GM12878 (cell line): ENCODE measurements at regions not wholly inside any gene's neighbourhood (a gene's known extent, or its start where the extent isn't known, plus 50 kb on each side); places are given as distances from the start of the nearest gene placed in this dataset.

Experiments
- ATAC-seq: fragments of 200-7000 bp; cut with Tn5 transposase; 3 replicates; pipeline ENCODE4 v1.9.1; 2020; ENCODE audit warnings: mild to moderate bottlenecking, moderate library complexity
- BruUV-seq: library from RNA; stranded (reverse); fragments of 400-500 nt; replicated peaks from 2 replicates; lab custom pipeline; 2021; lab: Mats Ljungman, UMichigan
- CTCF ChIA-PET: fragments of 300-600 bp; sonication (Branson Sonifier 250); formaldehyde crosslinking; extraction: SDS; loops from one replicate; lab custom pipeline; 2021; ENCODE audit warnings: inconsistent platforms; lab: Yijun Ruan, JAX
- POLR2A ChIA-PET: fragments of 350-600 bp; formaldehyde crosslinking; extraction: SDS; loops from one replicate; lab custom pipeline; 2021; ENCODE audit warnings: inconsistent platforms; lab: Charles Lee
- RAD21 ChIA-PET: fragments of 300-600 bp; sonication (Branson Sonifier 250); formaldehyde crosslinking; loops from one replicate; lab custom pipeline; 2023; ENCODE audit warnings: antibody characterized with exemption; ENCODE audit not compliant: unreplicated experiment; lab: Charles Lee
- SMC1A ChIA-PET: fragments of 300-600 bp; sonication (Branson Sonifier 250); formaldehyde crosslinking; loops from one replicate; lab custom pipeline; 2023; ENCODE audit not compliant: unreplicated experiment, uncharacterized antibody; lab: Charles Lee
- DNase-seq: peaks from one replicate; pipeline ENCODE4 v3.0.0-alpha.2; 2011; ENCODE audit warnings: low read depth, low spot score
- FAIRE-seq: peaks from 3 replicates; lab custom pipeline; 2011; peaks lifted over from hg19 to GRCh38; lab: Jason Lieb, UNC
- H2AFZ ChIP-seq: 2 replicates; pipeline ENCODE4 v1.6.0; 2011; ENCODE audit warnings: low read depth, low read length, control low read depth; ENCODE audit not compliant: control insufficient read depth
- H3K27ac ChIP-seq: 2 replicates; pipeline ENCODE4 v1.5.1; 2011; ENCODE audit warnings: control low read depth; ENCODE audit not compliant: control insufficient read depth, insufficient read depth
- H3K27me3 ChIP-seq, 2 experiments: replicated peaks in 1 of 2; 2 replicates each; pipeline versions ENCODE4 v1.6.0 to v1.6.1; 2011; ENCODE audit warnings: low read length in 1 of 2; ENCODE audit not compliant: control insufficient read depth in 2 of 2, insufficient read depth in 2 of 2
- H3K36me3 ChIP-seq, 2 experiments: 2 replicates each; pipeline ENCODE4 v1.5.1; 2011; ENCODE audit warnings: low read length in 1 of 2; ENCODE audit not compliant: control insufficient read depth in 2 of 2, insufficient read depth in 2 of 2
- H3K4me1 ChIP-seq: 2 replicates; pipeline ENCODE4 v1.6.1; 2011; ENCODE audit warnings: mild to moderate bottlenecking, low read length, moderate library complexity, mixed read lengths; ENCODE audit not compliant: control insufficient read depth, insufficient read depth
- H3K4me2 ChIP-seq: 2 replicates; pipeline ENCODE4 v1.6.0; 2011; ENCODE audit warnings: control low read depth; ENCODE audit not compliant: control insufficient read depth, insufficient read depth
- H3K4me3 ChIP-seq: fragments of 200-600 bp; sonication (generic); 2 replicates; pipeline ENCODE4 v1.5.1; 2016
- H3K79me2 ChIP-seq: 2 replicates; pipeline ENCODE4 v1.6.0; 2011; ENCODE audit warnings: low read length; ENCODE audit not compliant: control insufficient read depth, insufficient read depth
- H3K9ac ChIP-seq: 2 replicates; pipeline ENCODE4 v1.8.0; 2011; ENCODE audit warnings: low read length, control low read depth, mixed read lengths; ENCODE audit not compliant: control insufficient read depth, insufficient read depth
- H3K9me3 ChIP-seq: replicated peaks from 3 replicates; pipeline ENCODE4 v1.5.1; 2011; ENCODE audit warnings: mild to moderate bottlenecking, low read length; ENCODE audit not compliant: control insufficient read depth, insufficient read depth
- H4K20me1 ChIP-seq: 2 replicates; pipeline ENCODE4 v1.6.0; 2011; ENCODE audit not compliant: control insufficient read depth, insufficient read depth
- BCL11A ChIP-seq: IDR thresholded peaks from 2 replicates; pipeline ENCODE4 v1.6.1; 2011; ENCODE audit warnings: low read depth, low read length
- BHLHE40 ChIP-seq, 2 experiments: fragments of 450-650 bp in 1 of 2; IDR thresholded peaks; 2 replicates each; pipeline ENCODE4 v1.6.1; 2011 to 2017; ENCODE audit warnings: low read depth in 2 of 2, borderline replicate concordance in 1 of 2, improper control_type of control experiment in 1 of 2, low read length in 1 of 2, mild to moderate bottlenecking in 1 of 2
- FOS ChIP-seq: IDR thresholded peaks from 3 replicates; pipeline ENCODE4 v1.6.1; 2011; ENCODE audit warnings: borderline replicate concordance; ENCODE audit not compliant: insufficient read length; ENCODE audit errors: extremely low read depth
- NFXL1 ChIP-seq: fragments of 450-650 bp; IDR thresholded peaks from 2 replicates; pipeline ENCODE4 v1.6.1; 2017; ENCODE audit warnings: antibody characterized with exemption, mild to moderate bottlenecking, borderline replicate concordance
- PAX5 ChIP-seq: IDR thresholded peaks from 2 replicates; pipeline ENCODE4 v1.6.1; 2011; ENCODE audit warnings: low read depth, low read length, borderline replicate concordance
- SIN3A ChIP-seq: IDR thresholded peaks from 2 replicates; pipeline ENCODE4 v1.6.1; 2012; ENCODE audit warnings: low read depth, low read length, improper control_type of control experiment
- WRNIP1 ChIP-seq: IDR thresholded peaks from 2 replicates; pipeline ENCODE4 v1.6.1; 2011; ENCODE audit warnings: low read depth, low read length, improper control_type of control experiment, borderline replicate concordance
- WGBS: methylation state at CpG from one replicate; pipeline ENCODE4 v1.1.6; 2016; ENCODE audit warnings: low lambda C conversion rate; ENCODE audit not compliant: insufficient replicate concordance, insufficient coverage; ENCODE audit errors: missing lambda C conversion rate; 5-methylcytosine and 5-hydroxymethylcytosine counted together
- in situ Hi-C: fragments of 300-500 bp; cut with MboI; formaldehyde crosslinking; loops from 9 replicates; pipeline ENCODE4 v1.14.3; 2018; ENCODE audit warnings: mixed read lengths
- intact Hi-C: fragments of 100-400 bp; cut with micrococcal nuclease; formaldehyde crosslinking; loops from one replicate; pipeline ENCODE4 v1.14.2; 2022; ENCODE audit not compliant: unreplicated experiment
- TF ChIP-seq, protein P1 (sequence below): IDR thresholded peaks from 2 replicates; pipeline ENCODE4 v1.6.1; 2012; ENCODE audit warnings: low read depth, low read length, improper control_type of control experiment
- TF ChIP-seq, protein P2 (sequence below): fragments of 450-650 bp; IDR thresholded peaks from 2 replicates; pipeline ENCODE4 v1.6.1; 2017; ENCODE audit warnings: antibody characterized with exemption, mild to moderate bottlenecking, moderate library complexity

DNA sequence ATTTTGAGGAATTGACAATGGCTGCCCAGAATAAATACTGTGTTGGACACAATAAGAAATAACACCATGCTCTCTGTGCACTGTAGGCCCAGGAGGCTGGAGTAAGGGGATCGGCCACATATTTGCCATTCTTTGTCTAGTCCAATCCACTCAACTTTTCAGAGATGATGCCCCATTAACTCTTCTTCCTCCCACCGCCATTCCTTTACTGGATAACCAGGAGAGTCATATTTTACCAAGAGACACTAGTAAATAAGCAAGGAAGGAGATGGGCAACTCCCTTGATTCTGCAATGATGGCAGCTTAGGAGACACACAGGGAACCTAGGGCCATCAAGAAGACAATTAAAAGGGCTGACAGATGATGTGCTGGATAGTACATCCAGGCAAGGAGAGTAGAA lies 87.9 kb upstream of the GPC3 start:
- no peaks in the 10 kb centered on the region for H3K27me3 ChIP-seq
- no peak overlapping the region for H3K9ac ChIP-seq
- H4K20me1 ChIP-seq, result no peaks in the 10 kb centered on the region
- in situ Hi-C loops, result no loop called here
- no peak for TF ChIP-seq BCL11A
- no peak for TF ChIP-seq BHLHE40 (IDR thresholded peaks at IDR 0.05; ENCODE audit: borderline replicate concordance in 1 of 2, low read depth in 2 of 2, low read length in 1 of 2)
- TF ChIP-seq PAX5, result no peak
- no peak for TF ChIP-seq SIN3A
- TF ChIP-seq NFXL1, result no peak
- TF ChIP-seq WRNIP1, result no peak
- TF ChIP-seq, protein P1, sequence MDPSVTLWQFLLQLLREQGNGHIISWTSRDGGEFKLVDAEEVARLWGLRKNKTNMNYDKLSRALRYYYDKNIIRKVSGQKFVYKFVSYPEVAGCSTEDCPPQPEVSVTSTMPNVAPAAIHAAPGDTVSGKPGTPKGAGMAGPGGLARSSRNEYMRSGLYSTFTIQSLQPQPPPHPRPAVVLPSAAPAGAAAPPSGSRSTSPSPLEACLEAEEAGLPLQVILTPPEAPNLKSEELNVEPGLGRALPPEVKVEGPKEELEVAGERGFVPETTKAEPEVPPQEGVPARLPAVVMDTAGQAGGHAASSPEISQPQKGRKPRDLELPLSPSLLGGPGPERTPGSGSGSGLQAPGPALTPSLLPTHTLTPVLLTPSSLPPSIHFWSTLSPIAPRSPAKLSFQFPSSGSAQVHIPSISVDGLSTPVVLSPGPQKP, result no peak
- no peak for TF ChIP-seq FOS
- TF ChIP-seq, protein P2, sequence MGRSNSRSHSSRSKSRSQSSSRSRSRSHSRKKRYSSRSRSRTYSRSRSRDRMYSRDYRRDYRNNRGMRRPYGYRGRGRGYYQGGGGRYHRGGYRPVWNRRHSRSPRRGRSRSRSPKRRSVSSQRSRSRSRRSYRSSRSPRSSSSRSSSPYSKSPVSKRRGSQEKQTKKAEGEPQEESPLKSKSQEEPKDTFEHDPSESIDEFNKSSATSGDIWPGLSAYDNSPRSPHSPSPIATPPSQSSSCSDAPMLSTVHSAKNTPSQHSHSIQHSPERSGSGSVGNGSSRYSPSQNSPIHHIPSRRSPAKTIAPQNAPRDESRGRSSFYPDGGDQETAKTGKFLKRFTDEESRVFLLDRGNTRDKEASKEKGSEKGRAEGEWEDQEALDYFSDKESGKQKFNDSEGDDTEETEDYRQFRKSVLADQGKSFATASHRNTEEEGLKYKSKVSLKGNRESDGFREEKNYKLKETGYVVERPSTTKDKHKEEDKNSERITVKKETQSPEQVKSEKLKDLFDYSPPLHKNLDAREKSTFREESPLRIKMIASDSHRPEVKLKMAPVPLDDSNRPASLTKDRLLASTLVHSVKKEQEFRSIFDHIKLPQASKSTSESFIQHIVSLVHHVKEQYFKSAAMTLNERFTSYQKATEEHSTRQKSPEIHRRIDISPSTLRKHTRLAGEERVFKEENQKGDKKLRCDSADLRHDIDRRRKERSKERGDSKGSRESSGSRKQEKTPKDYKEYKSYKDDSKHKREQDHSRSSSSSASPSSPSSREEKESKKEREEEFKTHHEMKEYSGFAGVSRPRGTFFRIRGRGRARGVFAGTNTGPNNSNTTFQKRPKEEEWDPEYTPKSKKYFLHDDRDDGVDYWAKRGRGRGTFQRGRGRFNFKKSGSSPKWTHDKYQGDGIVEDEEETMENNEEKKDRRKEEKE, result no peak
- CTCF ChIA-PET, result no interaction called here
- SMC1A ChIA-PET, result no interaction called here
- H3K9me3 ChIP-seq, result no peaks in the 10 kb centered on the region; the same call in 2 of the 3 replicates
- WGBS, result 0% methylated on average over 2 of the region's 2 CpGs
- no TSS peak for BruUV-seq
- RAD21 ChIA-PET, result no interaction called here
- no peak for FAIRE-seq
- H3K36me3 ChIP-seq, result no peaks in the 10 kb centered on the region
- DNase-seq, result no peak
- intact Hi-C loops, result no loop called here
- POLR2A ChIA-PET, result no interaction called here
- no peaks in the 10 kb centered on the region for H3K79me2 ChIP-seq
- H3K4me3 ChIP-seq, result no peak overlapping the region
- no peak for ATAC-seq
- H3K27ac ChIP-seq, result no peak overlapping the region
- H3K4me2 ChIP-seq, result no peak overlapping the region
- H3K4me1 ChIP-seq, result no peaks in the 10 kb centered on the region
- no peak overlapping the region for H2AFZ ChIP-seq
